H1 (cell line): ENCODE measurements at regions not wholly inside any gene's neighbourhood (a gene's known extent, or its start where the extent isn't known, plus 50 kb on each side); places are given as distances from the start of the nearest gene placed in this dataset.

Experiments used
- CTCF ChIA-PET: fragments of 300-600 bp; sonication (Branson Sonifier 250); formaldehyde crosslinking; loops from one replicate; lab custom pipeline; 2021; ENCODE audit not compliant: partially characterized antibody; lab: Charles Lee
- POLR2A ChIA-PET: fragments of 300-600 bp; sonication (Branson Sonifier 250); formaldehyde crosslinking; loops from one replicate; lab custom pipeline; 2021; ENCODE audit warnings: inconsistent platforms; ENCODE audit not compliant: partially characterized antibody; lab: Charles Lee
- DNase-seq, 2 experiments: peaks; one replicate each; pipeline versions ENCODE4 v3.0.0 to v3.0.0-alpha.2; 2010 to 2022; ENCODE audit warnings: low spot score in 2 of 2, low read depth in 1 of 2, mixed read lengths in 1 of 2
- FAIRE-seq: peaks from 2 replicates; lab custom pipeline; 2011; peaks lifted over from hg19 to GRCh38; lab: Jason Lieb, UNC
- H2AFZ ChIP-seq: 2 replicates; pipeline ENCODE4 v1.8.1; 2012; ENCODE audit warnings: low read length, inconsistent platforms
- H2AK5ac ChIP-seq: 2 replicates; pipeline ENCODE4 v1.6.1; 2013; ENCODE audit warnings: low read depth, low read length
- H2BK120ac ChIP-seq: replicated peaks from 2 replicates; pipeline ENCODE3; 2013; ENCODE audit warnings: low read depth, low read length, inconsistent platforms
- H2BK12ac ChIP-seq: 2 replicates; pipeline ENCODE4 v1.6.1; 2013; ENCODE audit warnings: low read depth, low read length
- H2BK15ac ChIP-seq: 2 replicates; pipeline ENCODE4 v1.6.1; 2013; ENCODE audit warnings: low read length
- H2BK20ac ChIP-seq: 2 replicates; pipeline ENCODE4 v1.6.1; 2013; ENCODE audit warnings: low read length
- H2BK5ac ChIP-seq: 2 replicates; pipeline ENCODE4 v1.6.1; 2013; ENCODE audit warnings: low read depth, low read length
- H3K14ac ChIP-seq: 2 replicates; pipeline ENCODE4 v1.6.1; 2013; ENCODE audit warnings: inconsistent platforms; ENCODE audit not compliant: insufficient read length
- H3K18ac ChIP-seq: 2 replicates; pipeline ENCODE4 v1.6.1; 2013; ENCODE audit warnings: low read length; ENCODE audit errors: extremely low read depth
- H3K23ac ChIP-seq: 2 replicates; pipeline ENCODE4 v1.6.1; 2013; ENCODE audit warnings: inconsistent platforms; ENCODE audit not compliant: insufficient read length
- H3K23me2 ChIP-seq: 2 replicates; pipeline ENCODE4 v1.6.1; 2013; ENCODE audit warnings: low read depth, low read length
- H3K27ac ChIP-seq: 2 replicates; pipeline ENCODE4 v1.6.1; 2011; ENCODE audit warnings: low read depth, low read length, inconsistent platforms
- H3K27me3 ChIP-seq, 4 experiments: replicated peaks in 1 of 4; 1 replicate in 1 of 4; 2 replicates in 3 of 4; pipeline versions ENCODE4 v1.6.1 to v1.8.1; 2011 to 2013; ENCODE audit warnings: low read length in 3 of 4, mild to moderate bottlenecking in 3 of 4, inconsistent platforms in 2 of 4, mixed read lengths in 2 of 4, moderate library complexity in 1 of 4; ENCODE audit not compliant: control insufficient read depth in 3 of 4, insufficient read depth in 3 of 4; ENCODE audit errors: extremely low read depth in 1 of 4
- H3K36me3 ChIP-seq, 4 experiments: 2 replicates each; pipeline versions ENCODE4 v1.6.1 to v1.8.1; 2011 to 2013; ENCODE audit warnings: mild to moderate bottlenecking in 4 of 4, low read length in 3 of 4, moderate library complexity in 2 of 4, control low read depth in 1 of 4, inconsistent platforms in 1 of 4; ENCODE audit not compliant: insufficient read depth in 4 of 4, control insufficient read depth in 2 of 4
- H3K4ac ChIP-seq: replicated peaks from 2 replicates; pipeline ENCODE3; 2013; ENCODE audit warnings: low read length, low read depth, mixed read lengths, inconsistent platforms; ENCODE audit not compliant: insufficient read length
- H3K4me1 ChIP-seq, 4 experiments: replicated peaks in 1 of 4; 1 replicate in 1 of 4; 2 replicates in 3 of 4; pipeline versions ENCODE4 v1.6.1 to v1.8.1; 2011 to 2013; ENCODE audit warnings: low read length in 3 of 4, inconsistent platforms in 2 of 4, mixed read lengths in 1 of 4; ENCODE audit not compliant: insufficient read depth in 4 of 4, control insufficient read depth in 3 of 4
- H3K4me2 ChIP-seq, 2 experiments: 2 replicates each; pipeline versions ENCODE4 v1.6.1 to v1.8.1; 2011 to 2013; ENCODE audit warnings: low read depth in 2 of 2, low read length in 2 of 2, control low read depth in 1 of 2, inconsistent platforms in 1 of 2, mild to moderate bottlenecking in 1 of 2; ENCODE audit not compliant: insufficient read depth in 1 of 2
- H3K4me3 ChIP-seq, 4 experiments: fragments of 200-600, 300-600 bp in 1 of 4; sonication (generic), shearing (Covaris generic), sonication (Bioruptor Twin) in 1 of 4; 2 replicates each; pipeline versions ENCODE4 v1.5.1 to v1.8.1; 2011 to 2016; ENCODE audit warnings: low read length in 4 of 4, low read depth in 3 of 4, control low read depth in 2 of 4, inconsistent platforms in 2 of 4, mild to moderate bottlenecking in 2 of 4, mixed read lengths in 1 of 4, moderate library complexity in 1 of 4; ENCODE audit not compliant: insufficient read depth in 2 of 4; ENCODE audit errors: extremely low read depth in 1 of 4
- H3K56ac ChIP-seq: replicated peaks from 2 replicates; pipeline ENCODE3; 2013; ENCODE audit warnings: low read depth, mild to moderate bottlenecking, mixed read lengths, low read length, inconsistent platforms; ENCODE audit not compliant: insufficient read length
- H3K79me1 ChIP-seq: 2 replicates; pipeline ENCODE4 v1.6.1; 2013; ENCODE audit warnings: low read depth, low read length, control low read depth
- H3K79me2 ChIP-seq, 2 experiments: 2 replicates each; pipeline versions ENCODE4 v1.6.1 to v1.8.1; 2012 to 2013; ENCODE audit warnings: low read length in 2 of 2, mild to moderate bottlenecking in 2 of 2, inconsistent platforms in 1 of 2; ENCODE audit not compliant: insufficient read depth in 2 of 2, control insufficient read depth in 1 of 2
- H3K9ac ChIP-seq, 4 experiments: replicated peaks in 1 of 4; 1 replicate in 1 of 4; 2 replicates in 3 of 4; pipeline versions ENCODE4 v1.6.1 to v1.8.1; 2011 to 2013; ENCODE audit warnings: low read depth in 3 of 4, low read length in 3 of 4, control low read depth in 2 of 4, mild to moderate bottlenecking in 2 of 4, moderate library complexity in 2 of 4, inconsistent platforms in 1 of 4; ENCODE audit errors: extremely low read depth in 1 of 4
- H3K9me3 ChIP-seq, 2 experiments: 2 replicates each; pipeline versions ENCODE4 v1.6.1 to v1.8.1; 2012 to 2013; ENCODE audit warnings: mild to moderate bottlenecking in 2 of 2, moderate library complexity in 2 of 2, control low read depth in 1 of 2, inconsistent platforms in 1 of 2, low read depth in 1 of 2, low read length in 1 of 2, mixed read lengths in 1 of 2; ENCODE audit not compliant: insufficient read depth in 2 of 2
- H4K20me1 ChIP-seq, 2 experiments: replicated peaks in 1 of 2; 2 replicates each; pipeline versions ENCODE3 to v1.8.1; 2011 to 2013; ENCODE audit warnings: inconsistent platforms in 2 of 2, low read length in 2 of 2, mild to moderate bottlenecking in 1 of 2; ENCODE audit not compliant: insufficient read depth in 2 of 2, control insufficient read depth in 1 of 2
- H4K5ac ChIP-seq: 2 replicates; pipeline ENCODE4 v1.6.1; 2013; ENCODE audit warnings: low read length, low read depth, mixed read lengths, inconsistent platforms; ENCODE audit not compliant: insufficient read length
- H4K8ac ChIP-seq: 2 replicates; pipeline ENCODE4 v1.8.0; 2013; ENCODE audit warnings: mild to moderate bottlenecking, moderate library complexity, low read length, inconsistent platforms; ENCODE audit not compliant: insufficient read depth; ENCODE audit errors: extremely low read depth
- H4K91ac ChIP-seq: replicated peaks from 2 replicates; pipeline ENCODE3; 2013; ENCODE audit warnings: low read length, mixed read lengths, inconsistent platforms; ENCODE audit not compliant: insufficient read length
- BCL11A ChIP-seq, 2 experiments: IDR thresholded peaks; one replicate each; pipeline ENCODE4 v1.6.1; 2011; ENCODE audit warnings: low read depth in 2 of 2, low read length in 2 of 2, mild to moderate bottlenecking in 2 of 2
- CHD2 ChIP-seq: IDR thresholded peaks from 2 replicates; pipeline ENCODE4 v1.6.1; 2012; ENCODE audit warnings: low read length, improper control_type of control experiment
- EP300 ChIP-seq, 2 experiments: IDR thresholded peaks; 1 replicate in 1 of 2; 2 replicates in 1 of 2; pipeline ENCODE4 v1.6.1; 2011 to 2012; ENCODE audit warnings: low read depth in 2 of 2, low read length in 2 of 2, mild to moderate bottlenecking in 2 of 2, borderline replicate concordance in 1 of 2, inconsistent platforms in 1 of 2, moderate library complexity in 1 of 2
- JUN ChIP-seq: IDR thresholded peaks from 2 replicates; pipeline ENCODE4 v1.6.1; 2011; ENCODE audit warnings: low read depth, mild to moderate bottlenecking, improper control_type of control experiment, low read length
- KDM1A ChIP-seq: fragments of 200-600, 300-600 bp; sonication (generic); IDR thresholded peaks from 2 replicates; pipeline ENCODE4 v1.7.1; 2016; ENCODE audit warnings: mild to moderate bottlenecking, low read length, borderline replicate concordance
- NRF1 ChIP-seq: IDR thresholded peaks from 2 replicates; pipeline ENCODE4 v1.6.1; 2011; ENCODE audit warnings: mild to moderate bottlenecking, low read depth, low read length, improper control_type of control experiment
- POLR2AphosphoS5 ChIP-seq: IDR thresholded peaks from 2 replicates; pipeline ENCODE4 v1.6.1; 2011; ENCODE audit warnings: low read depth, low read length
- SP4 ChIP-seq: IDR thresholded peaks from 2 replicates; pipeline ENCODE4 v1.6.1; 2012; ENCODE audit warnings: low read length, inconsistent platforms
- SUZ12 ChIP-seq: fragments of 200-600 bp; sonication (generic); IDR thresholded peaks from 2 replicates; pipeline ENCODE4 v1.6.1; 2012; ENCODE audit warnings: mild to moderate bottlenecking, inconsistent platforms, low read length, moderate library complexity, mixed read lengths
- YY1 ChIP-seq: IDR thresholded peaks from 2 replicates; pipeline ENCODE4 v1.6.1; 2011; ENCODE audit warnings: low read depth, mild to moderate bottlenecking, low read length
- WGBS, 2 experiments: shearing (Covaris generic) in 1 of 2; methylation state at CpG; one replicate each; pipeline versions ENCODE4 v1.1.6 to v1.1.7; 2013 to 2015; ENCODE audit warnings: low lambda C conversion rate in 2 of 2, mixed read lengths in 2 of 2, inconsistent platforms in 1 of 2, low coverage in 1 of 2, missing lambda C conversion rate in 1 of 2; ENCODE audit not compliant: insufficient replicate concordance in 2 of 2, insufficient coverage in 1 of 2, insufficient read length in 1 of 2; ENCODE audit errors: extremely low coverage in 1 of 2, missing lambda C conversion rate in 1 of 2; 5-methylcytosine and 5-hydroxymethylcytosine counted together

DNA sequence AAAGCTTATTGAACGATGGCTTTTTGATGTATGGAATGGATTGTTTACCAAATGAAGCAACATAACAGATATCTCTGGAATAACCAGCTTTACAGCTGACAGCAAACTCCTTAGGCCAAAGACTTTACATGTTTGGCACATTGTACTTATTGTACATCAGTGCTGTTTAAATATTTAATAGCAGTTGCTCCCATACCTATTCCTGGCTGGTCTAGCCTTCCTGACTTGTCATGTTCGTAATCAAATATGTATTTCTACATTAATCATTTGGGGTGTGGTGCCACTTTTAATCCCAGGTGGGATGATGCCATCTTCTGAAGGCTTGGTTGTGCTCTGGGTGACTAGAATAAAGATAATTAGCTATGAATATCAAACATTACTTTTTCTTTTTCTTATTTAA, 67.4 kb upstream of the FRY start:
- Histone ChIP-seq H3K4ac (no peak overlapping the region), H3K79me2 (no peaks in the 10 kb centered on the region), H2BK20ac (no peak overlapping the region), H4K20me1 (no peaks in the 10 kb centered on the region), H3K18ac (no peak overlapping the region), H3K4me3 (no peak overlapping the region), H3K4me1 (no peaks in the 10 kb centered on the region), H3K56ac (no peak overlapping the region), H3K4me2 (no peak overlapping the region), H3K9ac (no peak overlapping the region), H2BK15ac (no peak overlapping the region), H3K14ac (no peak overlapping the region), H3K27me3 (no peaks in the 10 kb centered on the region), H2BK120ac (no peak overlapping the region), H3K79me1 (no peaks in the 10 kb centered on the region), H4K91ac (no peak overlapping the region), H4K5ac (no peak overlapping the region), H3K23me2 (no peaks in the 10 kb centered on the region), H3K23ac (no peak overlapping the region), H3K27ac (no peak overlapping the region), H2AK5ac (no peak overlapping the region), H3K9me3 (no peaks in the 10 kb centered on the region), H2BK5ac (no peak overlapping the region), H4K8ac (no peak overlapping the region), H2AFZ (no peak overlapping the region), H2BK12ac (no peak overlapping the region), H3K36me3 (no peaks in the 10 kb centered on the region)
- TF ChIP-seq BCL11A (IDR thresholded peaks at IDR 0.05; ENCODE audit: low read depth in 2 of 2, low read length in 2 of 2): no peak
- no peak for TF ChIP-seq JUN
- no peak for TF ChIP-seq POLR2AphosphoS5
- TF ChIP-seq YY1: no peak
- no peak for TF ChIP-seq SP4
- TF ChIP-seq SUZ12: no peak
- no peak for TF ChIP-seq NRF1
- no peak for TF ChIP-seq EP300 (IDR thresholded peaks at IDR 0.05; ENCODE audit: borderline replicate concordance in 1 of 2, low read depth in 2 of 2, low read length in 2 of 2)
- TF ChIP-seq KDM1A: no peak
- no peak for TF ChIP-seq CHD2
- 92% methylated on average over 2 of the region's 2 CpGs; no CpG with 5 or more reads in 1 of the 2 experiments for WGBS, 2 experiments
- CTCF ChIA-PET: interaction anchor here (0.6 to 1.0 kb wide), 2 partner anchors 9 to 36 kb away, joined by 3 read pairs; no protein-coding TSS in a partner anchor
- POLR2A ChIA-PET: no interaction called here
- DNase-seq (no peak), FAIRE-seq (no peak)
